ENCODE measurements at regions not wholly inside any gene's neighbourhood (a gene's known extent, or its start where the extent isn't known, plus 50 kb on each side); places are given as distances from the start of the nearest gene placed in this dataset.

DNA sequence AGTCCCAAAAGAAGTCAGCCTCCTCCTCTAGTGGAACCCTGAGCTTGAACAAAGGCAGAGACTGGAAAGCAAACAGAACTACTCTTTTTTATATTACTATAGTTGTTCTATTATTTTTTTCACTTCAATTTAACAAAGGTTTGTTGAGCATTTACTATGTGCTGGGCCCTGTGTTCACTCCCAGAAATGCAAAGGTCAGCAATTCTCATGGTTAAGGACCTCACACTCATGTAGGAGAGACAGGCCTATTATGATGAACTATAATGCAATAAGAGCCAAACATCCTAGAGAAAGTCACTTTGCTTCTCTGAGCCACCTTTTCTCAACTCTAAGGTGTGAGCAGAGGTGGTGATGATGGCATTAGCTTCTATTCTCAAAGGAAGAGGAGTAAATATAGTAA lies 82.1 kb upstream of the ARHGEF3 start:
- Histone ChIP-seq H3K36me3 (replicated peaks) (no peaks in the 10 kb centered on the region), H3K27ac (no peak overlapping the region), H3K27me3 (replicated peaks) (no peaks in the 10 kb centered on the region), H3K4me3 (ENCODE audit: low read depth, low read length) (no peak overlapping the region)
- TF ChIP-seq, protein P1, sequence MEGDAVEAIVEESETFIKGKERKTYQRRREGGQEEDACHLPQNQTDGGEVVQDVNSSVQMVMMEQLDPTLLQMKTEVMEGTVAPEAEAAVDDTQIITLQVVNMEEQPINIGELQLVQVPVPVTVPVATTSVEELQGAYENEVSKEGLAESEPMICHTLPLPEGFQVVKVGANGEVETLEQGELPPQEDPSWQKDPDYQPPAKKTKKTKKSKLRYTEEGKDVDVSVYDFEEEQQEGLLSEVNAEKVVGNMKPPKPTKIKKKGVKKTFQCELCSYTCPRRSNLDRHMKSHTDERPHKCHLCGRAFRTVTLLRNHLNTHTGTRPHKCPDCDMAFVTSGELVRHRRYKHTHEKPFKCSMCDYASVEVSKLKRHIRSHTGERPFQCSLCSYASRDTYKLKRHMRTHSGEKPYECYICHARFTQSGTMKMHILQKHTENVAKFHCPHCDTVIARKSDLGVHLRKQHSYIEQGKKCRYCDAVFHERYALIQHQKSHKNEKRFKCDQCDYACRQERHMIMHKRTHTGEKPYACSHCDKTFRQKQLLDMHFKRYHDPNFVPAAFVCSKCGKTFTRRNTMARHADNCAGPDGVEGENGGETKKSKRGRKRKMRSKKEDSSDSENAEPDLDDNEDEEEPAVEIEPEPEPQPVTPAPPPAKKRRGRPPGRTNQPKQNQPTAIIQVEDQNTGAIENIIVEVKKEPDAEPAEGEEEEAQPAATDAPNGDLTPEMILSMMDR (IDR thresholded peaks at IDR 0.05; ENCODE audit: low read depth, low read length, missing control alignments) = no peak
- in situ Hi-C loops (cut with HindIII; ENCODE audit: low pct_ligation_motif_present, low sequenced_read_pairs) = no loop called here
- DNase-seq = no peak

DNA sequence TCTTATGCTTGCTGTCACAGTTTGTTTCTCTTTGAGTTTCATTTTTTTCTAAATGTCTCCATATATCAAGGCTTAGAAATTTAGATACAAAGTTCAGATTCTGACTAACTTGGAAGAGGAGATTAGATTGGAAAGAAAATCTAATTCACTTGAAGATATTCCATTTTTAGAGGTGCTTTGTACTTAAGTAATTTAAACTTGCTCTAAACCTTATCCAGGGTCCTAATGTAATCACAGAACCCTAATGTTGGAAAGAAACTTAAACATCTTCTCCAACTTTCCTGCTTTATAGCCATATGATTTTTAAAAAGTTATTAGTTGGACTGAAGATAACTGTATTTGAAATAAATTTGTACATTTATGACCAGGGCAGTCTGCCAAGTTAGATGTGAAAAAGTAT lies 81.1 kb upstream of the ARHGEF3 start:
- Histone ChIP-seq H3K4me3 (ENCODE audit: low read depth, low read length) (no peak overlapping the region), H3K36me3 (replicated peaks) (no peaks in the 10 kb centered on the region), H3K27me3 (replicated peaks) (no peaks in the 10 kb centered on the region), H3K27ac (no peak overlapping the region)
- no peak for DNase-seq
- in situ Hi-C loops (cut with HindIII; ENCODE audit: low pct_ligation_motif_present, low sequenced_read_pairs) = no loop called here
- TF ChIP-seq, protein P1 (IDR thresholded peaks at IDR 0.05; ENCODE audit: low read depth, low read length, missing control alignments) = no peak

DNA sequence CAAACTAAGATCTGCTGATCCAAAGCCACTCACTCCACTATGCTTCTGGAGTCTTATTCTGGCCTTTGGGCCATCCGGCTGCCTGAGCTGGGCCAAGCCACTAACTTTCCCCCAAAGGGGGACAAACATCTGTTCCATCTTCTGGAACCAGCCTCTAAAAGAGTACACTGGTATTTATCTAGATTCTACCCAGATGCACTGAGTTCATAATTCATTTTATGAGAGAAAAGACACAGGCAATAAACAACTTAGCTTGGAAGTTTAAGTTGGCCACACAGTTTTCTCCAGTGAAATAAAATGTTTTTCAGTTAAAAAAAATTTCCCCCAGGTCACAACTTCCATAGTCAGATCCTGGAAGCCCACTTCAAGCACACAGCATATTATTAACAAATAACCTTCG lies 80.1 kb upstream of the ARHGEF3 start:
- no peak overlapping the region for H3K27ac ChIP-seq
- in situ Hi-C loops (cut with HindIII; ENCODE audit: low pct_ligation_motif_present, low sequenced_read_pairs) = no loop called here
- no peak overlapping the region for H3K4me3 ChIP-seq (ENCODE audit: low read depth, low read length)
- H3K27me3 ChIP-seq (replicated peaks) = no peaks in the 10 kb centered on the region
- TF ChIP-seq, protein P1 (IDR thresholded peaks at IDR 0.05; ENCODE audit: low read depth, low read length, missing control alignments) = no peak
- H3K36me3 ChIP-seq (replicated peaks) = no peaks in the 10 kb centered on the region
- no peak for DNase-seq

DNA sequence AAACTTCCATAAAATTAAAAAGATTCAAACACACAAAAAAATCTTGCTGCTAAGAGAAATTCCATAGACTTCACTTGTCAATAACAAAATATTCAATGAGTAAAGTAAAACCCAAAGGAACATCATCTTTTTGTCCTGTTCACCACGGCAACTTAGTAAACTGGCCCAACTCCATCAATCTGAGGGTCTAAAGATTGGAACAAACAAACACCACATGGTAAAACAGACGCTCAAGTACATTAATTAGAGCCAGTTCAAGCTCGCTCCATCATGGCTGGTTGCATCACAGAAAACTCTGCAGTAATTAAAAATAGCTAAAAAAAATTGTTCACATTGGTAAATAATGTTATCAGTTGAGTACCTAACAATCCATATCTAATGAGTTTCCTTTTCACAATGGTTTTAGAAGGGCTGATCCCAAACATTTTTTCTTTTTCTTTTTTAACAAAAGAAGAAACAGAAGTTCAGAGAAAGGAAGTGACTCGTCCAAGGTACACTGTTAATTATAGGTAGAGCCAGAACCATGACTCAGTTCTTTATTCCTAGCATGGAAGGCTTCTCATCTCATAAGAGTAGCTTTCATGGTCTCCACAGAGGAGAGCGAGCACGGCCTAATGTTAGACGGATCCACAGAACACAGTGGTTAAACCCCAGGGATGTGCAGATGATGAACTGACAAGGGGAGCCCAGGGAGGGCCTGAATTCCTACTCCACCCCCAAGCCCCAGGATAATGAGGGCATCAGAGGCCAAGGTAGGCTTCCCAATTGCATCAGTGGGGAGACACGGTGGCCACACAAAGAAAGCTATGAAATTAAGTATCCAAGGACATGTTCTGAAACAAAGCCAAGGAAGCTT lies 79.2 kb upstream of the ARHGEF3 start:
- TF ChIP-seq, protein P1 (IDR thresholded peaks at IDR 0.05; ENCODE audit: low read depth, low read length, missing control alignments) = no peak
- in situ Hi-C loops (cut with HindIII; ENCODE audit: low pct_ligation_motif_present, low sequenced_read_pairs) = no loop called here
- Histone ChIP-seq H3K27me3 (replicated peaks) (no peaks in the 10 kb centered on the region), H3K27ac (no peak overlapping the region), H3K4me3 (ENCODE audit: low read depth, low read length) (no peak overlapping the region), H3K36me3 (replicated peaks) (no peaks in the 10 kb centered on the region)
- DNase-seq = no peak

DNA sequence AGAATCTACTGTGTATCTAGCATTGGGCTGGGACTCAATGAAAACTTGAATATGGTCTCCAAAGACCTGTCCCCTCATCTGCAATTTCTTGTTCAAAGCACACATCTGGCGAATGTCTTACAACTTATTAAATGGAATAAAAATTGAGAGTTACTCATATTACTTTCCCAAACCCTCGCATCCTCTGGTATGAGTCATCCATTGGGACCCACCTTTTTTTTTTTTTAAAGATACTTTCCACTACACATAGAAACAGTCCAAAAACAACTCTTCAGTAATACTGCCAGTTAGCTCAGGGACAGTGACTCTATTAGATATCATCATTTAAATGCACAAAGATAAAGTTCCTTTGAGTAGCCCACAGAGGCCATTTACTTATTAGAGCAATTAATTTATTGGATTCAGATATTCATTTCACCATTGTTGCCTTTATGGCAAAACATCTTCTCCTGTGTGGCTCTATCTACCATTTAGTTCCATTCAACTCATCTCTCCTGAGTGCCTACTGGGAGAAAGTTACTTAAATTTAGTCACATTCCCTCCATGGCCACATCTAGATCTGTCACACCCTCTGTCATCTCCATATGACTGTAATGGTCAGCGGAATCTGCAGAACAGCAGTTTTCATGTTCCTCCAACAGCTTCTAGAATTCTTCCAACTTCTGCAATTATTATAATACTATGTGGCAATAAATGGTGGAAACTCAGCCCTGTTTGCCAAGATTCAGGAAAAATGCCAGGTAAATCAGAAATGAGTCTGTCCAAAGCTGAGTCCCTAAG lies 77.9 kb upstream of the ARHGEF3 start:
- in situ Hi-C loops (cut with HindIII; ENCODE audit: low pct_ligation_motif_present, low sequenced_read_pairs) = no loop called here
- Histone ChIP-seq H3K36me3 (replicated peaks) (no peaks in the 10 kb centered on the region), H3K4me3 (ENCODE audit: low read depth, low read length) (no peak overlapping the region), H3K27ac (no peak overlapping the region), H3K27me3 (replicated peaks) (no peaks in the 10 kb centered on the region)
- TF ChIP-seq, protein P1 (IDR thresholded peaks at IDR 0.05; ENCODE audit: low read depth, low read length, missing control alignments) = no peak
- DNase-seq = no peak
